Trophoblast cell (in vitro differentiated cells and primary cell): ENCODE measurements at regions not wholly inside any gene's neighbourhood (a gene's known extent, or its start where the extent isn't known, plus 50 kb on each side); places are given as distances from the start of the nearest gene placed in this dataset.
A peak's percentile ranks its signal among the peaks of the same experiment; 100 is the strongest.
"Not testable (repeated sequence)": the region's sequence is repeated elsewhere in the genome, so short reads cannot be mapped to it uniquely, and the experiment has no call there.

Experiments used
- DNase-seq, 2 donors: peaks; one replicate each; pipeline ENCODE4 v3.0.0-alpha.2; 2016
- H2AFZ ChIP-seq: 2 replicates; pipeline ENCODE4 v1.6.1; 2013; ENCODE audit warnings: low read length, moderate library complexity, mild to moderate bottlenecking; ENCODE audit not compliant: insufficient read depth, poor library complexity
- H2AK5ac ChIP-seq: 2 replicates; pipeline ENCODE4 v1.6.1; 2013; ENCODE audit warnings: mild to moderate bottlenecking, low read length
- H2BK120ac ChIP-seq: 2 replicates; pipeline ENCODE4 v1.6.1; 2013; ENCODE audit warnings: low read length, mild to moderate bottlenecking, moderate library complexity; ENCODE audit not compliant: insufficient read depth, poor library complexity
- H2BK12ac ChIP-seq: 2 replicates; pipeline ENCODE4 v1.6.1; 2013; ENCODE audit warnings: mild to moderate bottlenecking, low read length, moderate library complexity
- H2BK5ac ChIP-seq: 2 replicates; pipeline ENCODE4 v1.6.1; 2013; ENCODE audit warnings: low read length, low read depth, moderate library complexity, mild to moderate bottlenecking; ENCODE audit not compliant: poor library complexity
- H3K14ac ChIP-seq: 2 replicates; pipeline ENCODE4 v1.6.1; 2013; ENCODE audit warnings: mild to moderate bottlenecking, low read length
- H3K18ac ChIP-seq: 2 replicates; pipeline ENCODE4 v1.6.1; 2013; ENCODE audit warnings: mild to moderate bottlenecking, low read length
- H3K23ac ChIP-seq: 2 replicates; pipeline ENCODE4 v1.6.1; 2013; ENCODE audit warnings: low read length
- H3K27ac ChIP-seq: 2 replicates; pipeline ENCODE4 v1.5.1; 2013; ENCODE audit warnings: low read depth, mild to moderate bottlenecking, inconsistent platforms, low read length, moderate library complexity
- H3K27me3 ChIP-seq: 2 replicates; pipeline ENCODE4 v1.6.1; 2013; ENCODE audit warnings: inconsistent platforms, mild to moderate bottlenecking, low read length, moderate library complexity; ENCODE audit not compliant: insufficient read depth
- H3K36me3 ChIP-seq, 2 experiments: 1 replicate in 1 of 2; 2 replicates in 1 of 2; pipeline ENCODE4 v1.6.1; 2013; ENCODE audit warnings: low read length in 2 of 2, mild to moderate bottlenecking in 2 of 2, moderate library complexity in 1 of 2; ENCODE audit not compliant: insufficient read depth in 2 of 2, control insufficient read depth in 1 of 2
- H3K4ac ChIP-seq: 2 replicates; pipeline ENCODE4 v1.6.1; 2013; ENCODE audit warnings: low read depth, mild to moderate bottlenecking, low read length, moderate library complexity
- H3K4me1 ChIP-seq, 2 experiments: 1 replicate in 1 of 2; 2 replicates in 1 of 2; pipeline ENCODE4 v1.6.1; 2013; ENCODE audit warnings: low read length in 2 of 2, mild to moderate bottlenecking in 2 of 2, moderate library complexity in 1 of 2; ENCODE audit not compliant: insufficient read depth in 2 of 2, control insufficient read depth in 1 of 2
- H3K4me2 ChIP-seq: 2 replicates; pipeline ENCODE4 v1.6.1; 2013; ENCODE audit warnings: inconsistent platforms, mild to moderate bottlenecking, low read length, moderate library complexity
- H3K4me3 ChIP-seq: 2 replicates; pipeline ENCODE4 v1.5.1; 2013; ENCODE audit warnings: mild to moderate bottlenecking, low read depth, low read length, inconsistent platforms
- H3K79me1 ChIP-seq: one replicate; pipeline ENCODE4 v1.6.1; 2013; ENCODE audit warnings: low read length
- H3K79me2 ChIP-seq: 2 replicates; pipeline ENCODE4 v1.6.1; 2013; ENCODE audit warnings: low read length, mild to moderate bottlenecking; ENCODE audit not compliant: control insufficient read depth, insufficient read depth, poor library complexity
- H3K9ac ChIP-seq: 2 replicates; pipeline ENCODE4 v1.6.1; 2013; ENCODE audit warnings: mild to moderate bottlenecking, low read length
- H3K9me3 ChIP-seq: 2 replicates; pipeline ENCODE4 v1.6.1; 2013; ENCODE audit warnings: low read depth, mild to moderate bottlenecking, control low read depth, inconsistent platforms, low read length; ENCODE audit not compliant: insufficient read depth
- H4K12ac ChIP-seq: 2 replicates; pipeline ENCODE4 v1.6.1; 2013; ENCODE audit warnings: low read depth, mild to moderate bottlenecking, low read length, moderate library complexity
- H4K8ac ChIP-seq: 2 replicates; pipeline ENCODE4 v1.6.1; 2013; ENCODE audit warnings: low read depth, mild to moderate bottlenecking, low read length, moderate library complexity
- H4K91ac ChIP-seq: one replicate; pipeline ENCODE4 v1.6.1; 2013; ENCODE audit warnings: low read depth, mild to moderate bottlenecking, low read length, moderate library complexity
- WGBS: extraction: QIAGEN DNeasy Blood & Tissue Kit; methylation state at CpG from one replicate; pipeline ENCODE4 v1.1.7; 2013; ENCODE audit warnings: missing lambda C conversion rate; ENCODE audit not compliant: insufficient read length, insufficient coverage; ENCODE audit errors: extremely low coverage; 5-methylcytosine and 5-hydroxymethylcytosine counted together

- H2BK5ac ChIP-seq, H3K4me2 ChIP-seq, H3K9me3 ChIP-seq, H3K27me3 ChIP-seq, H3K14ac ChIP-seq, H3K18ac ChIP-seq, H3K79me1 ChIP-seq, H3K4me3 ChIP-seq, H4K12ac ChIP-seq, H2AFZ ChIP-seq, H3K27ac ChIP-seq, H2BK12ac ChIP-seq, H3K23ac ChIP-seq, H4K91ac ChIP-seq, H3K4me1 ChIP-seq, H3K36me3 ChIP-seq, H3K79me2 ChIP-seq, H4K8ac ChIP-seq, H2BK120ac ChIP-seq, H2AK5ac ChIP-seq, DNase-seq, H3K9ac ChIP-seq, H3K4ac ChIP-seq: not testable (repeated sequence)
- no CpG with 5 or more reads among the region's 10 CpGs for WGBS
Observed at GRCh38 chr16:32937929-32938328, 256.1 kb upstream of the TP53TG3C start.

GRCh38 chr16:32932240-32933040 is 256.5 kb upstream of the TP53TG3 start:
- not testable (repeated sequence) for H2AK5ac ChIP-seq, H3K9me3 ChIP-seq, H2BK120ac ChIP-seq, H3K4me1 ChIP-seq, H4K12ac ChIP-seq, H3K18ac ChIP-seq, H2BK12ac ChIP-seq, H3K4ac ChIP-seq, H4K91ac ChIP-seq, DNase-seq, H2AFZ ChIP-seq, H3K4me3 ChIP-seq, H4K8ac ChIP-seq, H3K9ac ChIP-seq, H3K4me2 ChIP-seq, H2BK5ac ChIP-seq, H3K79me2 ChIP-seq, H3K27ac ChIP-seq, H3K27me3 ChIP-seq, H3K23ac ChIP-seq, H3K36me3 ChIP-seq, H3K14ac ChIP-seq, H3K79me1 ChIP-seq
- no CpG with 5 or more reads among the region's 16 CpGs for WGBS

GRCh38 chr16:32925192-32925591 is 249.2 kb upstream of the TP53TG3 start:
- not testable (repeated sequence) for H2AK5ac ChIP-seq, H4K8ac ChIP-seq, H2AFZ ChIP-seq, H3K14ac ChIP-seq, DNase-seq, H4K12ac ChIP-seq, H2BK120ac ChIP-seq, H2BK12ac ChIP-seq, H2BK5ac ChIP-seq, H3K36me3 ChIP-seq, H3K4me3 ChIP-seq, H3K9me3 ChIP-seq, H3K4me2 ChIP-seq, H3K18ac ChIP-seq, H3K4me1 ChIP-seq, H3K4ac ChIP-seq, H4K91ac ChIP-seq, H3K23ac ChIP-seq, H3K27me3 ChIP-seq, H3K9ac ChIP-seq, H3K79me2 ChIP-seq, H3K27ac ChIP-seq, H3K79me1 ChIP-seq
- WGBS: no CpG with 5 or more reads among the region's 31 CpGs

DNA sequence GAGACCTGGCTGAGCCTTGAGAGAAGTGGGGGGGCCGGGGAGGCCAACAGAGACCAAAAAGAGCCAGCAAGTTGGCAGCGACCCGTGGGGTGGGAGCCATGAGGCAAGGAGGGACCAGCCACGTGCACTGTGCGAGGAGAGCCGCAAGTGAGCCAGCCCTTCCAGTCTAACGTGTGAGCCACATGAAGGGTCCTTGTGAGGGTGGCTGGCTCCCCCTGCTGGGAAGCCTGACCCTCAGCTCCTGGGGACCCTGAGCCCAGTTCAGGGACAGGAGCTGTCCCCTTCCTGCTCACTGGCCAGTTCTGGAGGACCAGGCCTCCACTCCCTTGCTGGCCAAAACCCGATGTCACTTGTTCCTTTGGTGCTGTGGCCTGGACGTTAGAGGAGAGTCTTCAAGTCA is 246.6 kb upstream of the TP53TG3 start:
- not testable (repeated sequence) for H3K9me3 ChIP-seq, H3K23ac ChIP-seq, H4K91ac ChIP-seq, H3K18ac ChIP-seq, H3K9ac ChIP-seq, H2BK120ac ChIP-seq, H2AFZ ChIP-seq, H4K8ac ChIP-seq, H2AK5ac ChIP-seq, H2BK12ac ChIP-seq, H4K12ac ChIP-seq, H3K27ac ChIP-seq, H2BK5ac ChIP-seq, H3K4me3 ChIP-seq, H3K79me2 ChIP-seq, H3K27me3 ChIP-seq, H3K4ac ChIP-seq, H3K4me1 ChIP-seq, H3K36me3 ChIP-seq, H3K14ac ChIP-seq, H3K4me2 ChIP-seq, H3K79me1 ChIP-seq
- no CpG with 5 or more reads among the region's 9 CpGs for WGBS
- peak in 1 of 2 donors; percentile 0 for DNase-seq
